ENCODE measurements at regions not wholly inside any gene's neighbourhood (a gene's known extent, or its start where the extent isn't known, plus 50 kb on each side); places are given as distances from the start of the nearest gene placed in this dataset.

GRCh38 chr1:29625084-29625420 lies 388.7 kb downstream of the PTPRU start:
- H3K27ac ChIP-seq = no peak overlapping the region
- no peaks in the 10 kb centered on the region for H3K27me3 ChIP-seq
- no peaks in the 10 kb centered on the region for H3K4me1 ChIP-seq
- DNase-seq (ENCODE audit: low spot score in 2 of 2) = no peak
- H3K36me3 ChIP-seq = no peaks in the 10 kb centered on the region
- 70 to 85% methylated on average over 1 of the region's 1 CpG for WGBS, 2 donors
- no peak overlapping the region for H3K4me3 ChIP-seq
- TF ChIP-seq POLR2A (IDR thresholded peaks at IDR 0.05) = no peak
- TF ChIP-seq EP300 (IDR thresholded peaks at IDR 0.05) = no peak
- no peak for TF ChIP-seq CTCF (IDR thresholded peaks at IDR 0.05)
- H3K9me3 ChIP-seq = peaks cover 0 to 15% (median 0%) of the 10 kb centered on the region in 4 donors

- H3K27me3 ChIP-seq = no peaks in the 10 kb centered on the region
Observed at GRCh38 chr1:29624320-29625083, 388.2 kb downstream of the PTPRU start.

GRCh38 chr1:29623501-29623900 lies 387.2 kb downstream of the PTPRU start:
- H3K4me1 ChIP-seq = no peaks in the 10 kb centered on the region
- H3K4me3 ChIP-seq = no peak overlapping the region
- no peaks in the 10 kb centered on the region for H3K36me3 ChIP-seq
- H3K9me3 ChIP-seq = peaks cover 0 to 13% (median 0%) of the 10 kb centered on the region in 4 donors
- H3K27ac ChIP-seq = no peak overlapping the region
- WGBS, 2 donors = 90% methylated on average over 7 of the region's 7 CpGs
- no peak for DNase-seq (ENCODE audit: low spot score in 2 of 2)
- TF ChIP-seq POLR2A (IDR thresholded peaks at IDR 0.05) (no peak), CTCF (IDR thresholded peaks at IDR 0.05) (no peak), EP300 (IDR thresholded peaks at IDR 0.05) (no peak)
- no peaks in the 10 kb centered on the region for H3K27me3 ChIP-seq

More at GRCh38 chr1:29624320-29625083, 388.2 kb downstream of the PTPRU start:
- no peaks in the 10 kb centered on the region for H3K36me3 ChIP-seq
- no peak overlapping the region for H3K4me3 ChIP-seq
- 77 to 78% methylated on average over 9 of the region's 9 CpGs for WGBS, 2 donors
- H3K4me1 ChIP-seq = no peaks in the 10 kb centered on the region
- H3K9me3 ChIP-seq = peaks cover 0 to 15% (median 0%) of the 10 kb centered on the region in 4 donors
- DNase-seq (ENCODE audit: low spot score in 2 of 2) = no peak
- TF ChIP-seq EP300 (IDR thresholded peaks at IDR 0.05) (no peak), POLR2A (IDR thresholded peaks at IDR 0.05) (no peak)
- no peak overlapping the region for H3K27ac ChIP-seq

GRCh38 chr1:29621826-29622435 lies 385.6 kb downstream of the PTPRU start:
- no peak overlapping the region for H3K4me3 ChIP-seq
- 75 to 77% methylated on average over 11 of the region's 11 CpGs for WGBS, 2 donors
- no peaks in the 10 kb centered on the region for H3K4me1 ChIP-seq
- TF ChIP-seq POLR2A (IDR thresholded peaks at IDR 0.05) = no peak
- no peak for TF ChIP-seq CTCF (IDR thresholded peaks at IDR 0.05)
- no peak for TF ChIP-seq EP300 (IDR thresholded peaks at IDR 0.05)
- DNase-seq (ENCODE audit: low spot score in 2 of 2) = no peak
- no peak overlapping the region for H3K27ac ChIP-seq
- no peaks in the 10 kb centered on the region for H3K27me3 ChIP-seq
- H3K9me3 ChIP-seq = no peaks in the 10 kb centered on the region
- H3K36me3 ChIP-seq = no peaks in the 10 kb centered on the region

- DNase-seq (ENCODE audit: low spot score in 2 of 2) = no peak
- Histone ChIP-seq H3K4me3 (no peak overlapping the region), H3K27ac (no peak overlapping the region), H3K36me3 (no peaks in the 10 kb centered on the region), H3K9me3 (no peaks in the 10 kb centered on the region), H3K4me1 (no peaks in the 10 kb centered on the region), H3K27me3 (no peaks in the 10 kb centered on the region)
- 78 to 91% methylated on average over 7 of the region's 7 CpGs for WGBS, 2 donors
- TF ChIP-seq CTCF (IDR thresholded peaks at IDR 0.05) (no peak), POLR2A (IDR thresholded peaks at IDR 0.05) (no peak), EP300 (IDR thresholded peaks at IDR 0.05) (no peak)
Observed at GRCh38 chr1:29620631-29621030, 384.3 kb downstream of the PTPRU start.
